Neural cell (in vitro differentiated cells): ENCODE measurements at regions not wholly inside any gene's neighbourhood (a gene's known extent, or its start where the extent isn't known, plus 50 kb on each side); places are given as distances from the start of the nearest gene placed in this dataset.

Source experiments
- H2AFZ ChIP-seq: fragments of 200-600, 300-800 bp; sonication (generic), shearing (Covaris generic); 2 replicates; pipeline ENCODE4 v1.6.0; 2014; ENCODE audit warnings: low read depth, mild to moderate bottlenecking, antibody characterized with exemption, low read length, moderate library complexity
- H3F3A ChIP-seq: fragments of 200-600 bp; shearing (Covaris generic); 2 replicates; pipeline ENCODE4 v1.6.1; 2016; ENCODE audit warnings: mild to moderate bottlenecking, moderate library complexity, mixed read lengths, antibody characterized with exemption, low read length; ENCODE audit not compliant: insufficient read depth, poor library complexity, severe bottlenecking
- H3K27ac ChIP-seq: fragments of 200-600, 300-800 bp; sonication (generic), shearing (Covaris generic); 2 replicates; pipeline ENCODE4 v1.5.1; 2014; ENCODE audit warnings: mild to moderate bottlenecking, low read length, moderate library complexity
- H3K27me3 ChIP-seq: fragments of 300-800, 200-600 bp; sonication (generic), shearing (Covaris generic); 2 replicates; pipeline ENCODE4 v1.6.0; 2014; ENCODE audit warnings: mild to moderate bottlenecking, low read depth, low read length, moderate library complexity; ENCODE audit not compliant: insufficient read depth
- H3K36me3 ChIP-seq: fragments of 300-800, 200-600 bp; sonication (generic), shearing (Covaris generic); 2 replicates; pipeline ENCODE4 v1.5.1; 2014; ENCODE audit warnings: mild to moderate bottlenecking, antibody characterized with exemption, low read length, moderate library complexity; ENCODE audit not compliant: insufficient read depth
- H3K4me2 ChIP-seq: fragments of 300-800, 200-600 bp; sonication (generic), shearing (Covaris generic); 2 replicates; pipeline ENCODE4 v1.6.0; 2014; ENCODE audit warnings: mild to moderate bottlenecking, low read length
- H3K4me3 ChIP-seq: fragments of 300-800, 200-600 bp; sonication (generic), shearing (Covaris generic); 2 replicates; pipeline ENCODE4 v1.5.1; 2014; ENCODE audit warnings: mild to moderate bottlenecking, low read length, moderate library complexity
- H3K79me2 ChIP-seq: fragments of 200-600 bp; shearing (Covaris generic); replicated peaks from 2 replicates; pipeline ENCODE4 v1.6.0; 2014; ENCODE audit warnings: mild to moderate bottlenecking, low read length, moderate library complexity; ENCODE audit not compliant: insufficient read depth
- H3K9ac ChIP-seq: fragments of 300-800, 200-600 bp; sonication (generic), shearing (Covaris generic); 2 replicates; pipeline ENCODE4 v1.6.1; 2016; ENCODE audit warnings: mild to moderate bottlenecking, low read length, mixed read lengths
- H3K9me2 ChIP-seq: fragments of 200-600 bp; shearing (Covaris generic); 2 replicates; pipeline ENCODE4 v1.6.1; 2016; ENCODE audit warnings: mild to moderate bottlenecking, low read length, mixed read lengths; ENCODE audit not compliant: insufficient read depth
- H3K9me3 ChIP-seq: fragments of 200-600, 300-800 bp; sonication (generic), shearing (Covaris generic); 2 replicates; pipeline ENCODE4 v1.6.1; 2016; ENCODE audit warnings: mild to moderate bottlenecking, mixed run types, low read length, moderate library complexity, mixed read lengths
- H4K20me1 ChIP-seq: fragments of 200-600 bp; shearing (Covaris generic); 2 replicates; pipeline ENCODE4 v1.6.1; 2016; ENCODE audit warnings: mild to moderate bottlenecking, mixed run types; ENCODE audit not compliant: insufficient read depth
- EP300 ChIP-seq: fragments of 450-650 bp; conservative IDR thresholded peaks from 2 replicates; pipeline ENCODE4 v1.6.1; 2014; ENCODE audit warnings: antibody characterized with exemption, mild to moderate bottlenecking, moderate library complexity; ENCODE audit not compliant: poor library complexity, severe bottlenecking
- EZH2 ChIP-seq: fragments of 200-600, 300-800 bp; shearing (Covaris generic), sonication (generic); IDR thresholded peaks from 2 replicates; pipeline ENCODE4 v1.6.1; 2014; ENCODE audit warnings: antibody characterized with exemption, low read length, borderline replicate concordance, mild to moderate bottlenecking; ENCODE audit not compliant: insufficient read depth, poor library complexity, severe bottlenecking
- MXI1 ChIP-seq: fragments of 450-650 bp; conservative IDR thresholded peaks from 2 replicates; pipeline ENCODE4 v1.6.1; 2014; ENCODE audit warnings: antibody characterized with exemption, mild to moderate bottlenecking; ENCODE audit not compliant: poor library complexity, severe bottlenecking
- POLR2AphosphoS5 ChIP-seq: IDR thresholded peaks from 2 replicates; pipeline ENCODE4 v1.6.1; 2012
- RAD21 ChIP-seq: fragments of 450-650 bp; conservative IDR thresholded peaks from 2 replicates; pipeline ENCODE4 v1.6.1; 2014; ENCODE audit warnings: antibody characterized with exemption, mild to moderate bottlenecking, moderate library complexity
- SMC3 ChIP-seq: fragments of 450-650 bp; conservative IDR thresholded peaks from 2 replicates; pipeline ENCODE4 v1.6.1; 2014; ENCODE audit warnings: antibody characterized with exemption, mild to moderate bottlenecking, moderate library complexity; ENCODE audit not compliant: poor library complexity
- TAF1 ChIP-seq: IDR thresholded peaks from 2 replicates; pipeline ENCODE4 v1.6.1; 2012; ENCODE audit warnings: low read depth
- TF ChIP-seq, protein P1 (sequence below): IDR thresholded peaks from 2 replicates; pipeline ENCODE4 v1.6.1; 2012; ENCODE audit warnings: borderline replicate concordance
- TF ChIP-seq, protein P2 (sequence below): fragments of 450-650 bp; IDR thresholded peaks from 2 replicates; pipeline ENCODE4 v1.5.1; 2014; ENCODE audit warnings: antibody characterized with exemption, mild to moderate bottlenecking, moderate library complexity; ENCODE audit not compliant: poor library complexity, severe bottlenecking

DNA sequence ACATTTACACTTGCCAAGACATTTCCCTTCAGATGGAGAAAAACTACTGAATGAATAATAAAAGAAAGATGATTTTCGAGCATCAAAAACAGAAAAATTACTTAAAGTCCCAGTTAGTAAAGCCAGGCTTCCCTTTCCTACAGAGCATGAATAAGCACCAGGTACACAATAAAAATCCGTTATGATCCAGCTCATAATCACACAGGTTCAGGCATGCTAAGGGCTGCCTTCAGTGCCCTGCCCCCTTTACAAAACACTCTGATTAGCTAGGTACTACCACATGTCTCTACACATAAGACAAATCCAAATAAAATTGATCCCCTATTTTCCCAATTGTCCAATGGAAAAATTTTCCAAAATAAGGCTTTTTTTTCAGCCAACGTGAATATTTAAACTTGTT lies 413.2 kb upstream of the LRATD1 start:
- Histone ChIP-seq H3K27ac (peak overlapping the region; percentile 6), H3K4me2 (no peak overlapping the region)
- TF ChIP-seq EP300 (no peak), MXI1 (no peak)
- TF ChIP-seq, protein P1, sequence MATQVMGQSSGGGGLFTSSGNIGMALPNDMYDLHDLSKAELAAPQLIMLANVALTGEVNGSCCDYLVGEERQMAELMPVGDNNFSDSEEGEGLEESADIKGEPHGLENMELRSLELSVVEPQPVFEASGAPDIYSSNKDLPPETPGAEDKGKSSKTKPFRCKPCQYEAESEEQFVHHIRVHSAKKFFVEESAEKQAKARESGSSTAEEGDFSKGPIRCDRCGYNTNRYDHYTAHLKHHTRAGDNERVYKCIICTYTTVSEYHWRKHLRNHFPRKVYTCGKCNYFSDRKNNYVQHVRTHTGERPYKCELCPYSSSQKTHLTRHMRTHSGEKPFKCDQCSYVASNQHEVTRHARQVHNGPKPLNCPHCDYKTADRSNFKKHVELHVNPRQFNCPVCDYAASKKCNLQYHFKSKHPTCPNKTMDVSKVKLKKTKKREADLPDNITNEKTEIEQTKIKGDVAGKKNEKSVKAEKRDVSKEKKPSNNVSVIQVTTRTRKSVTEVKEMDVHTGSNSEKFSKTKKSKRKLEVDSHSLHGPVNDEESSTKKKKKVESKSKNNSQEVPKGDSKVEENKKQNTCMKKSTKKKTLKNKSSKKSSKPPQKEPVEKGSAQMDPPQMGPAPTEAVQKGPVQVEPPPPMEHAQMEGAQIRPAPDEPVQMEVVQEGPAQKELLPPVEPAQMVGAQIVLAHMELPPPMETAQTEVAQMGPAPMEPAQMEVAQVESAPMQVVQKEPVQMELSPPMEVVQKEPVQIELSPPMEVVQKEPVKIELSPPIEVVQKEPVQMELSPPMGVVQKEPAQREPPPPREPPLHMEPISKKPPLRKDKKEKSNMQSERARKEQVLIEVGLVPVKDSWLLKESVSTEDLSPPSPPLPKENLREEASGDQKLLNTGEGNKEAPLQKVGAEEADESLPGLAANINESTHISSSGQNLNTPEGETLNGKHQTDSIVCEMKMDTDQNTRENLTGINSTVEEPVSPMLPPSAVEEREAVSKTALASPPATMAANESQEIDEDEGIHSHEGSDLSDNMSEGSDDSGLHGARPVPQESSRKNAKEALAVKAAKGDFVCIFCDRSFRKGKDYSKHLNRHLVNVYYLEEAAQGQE: no peak

DNA sequence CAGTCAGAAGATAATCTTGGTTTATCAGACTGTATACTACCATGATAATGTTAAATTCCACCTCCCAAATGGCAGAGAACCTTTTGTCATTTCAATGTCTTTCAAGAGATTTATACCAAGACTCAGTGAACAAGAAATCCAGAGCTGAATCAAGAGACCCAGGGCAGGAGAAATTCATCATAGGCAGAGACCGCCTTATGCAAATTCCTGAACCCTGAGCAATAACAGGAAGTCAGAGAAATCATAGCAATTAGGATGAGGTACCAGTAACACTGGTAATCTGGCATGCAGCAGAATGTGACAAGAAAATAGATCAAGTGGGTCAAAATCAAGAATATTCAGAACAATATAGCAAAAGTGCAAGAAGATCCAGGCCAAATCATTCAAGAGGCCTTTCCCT lies 412.4 kb upstream of the LRATD1 start:
- Histone ChIP-seq H3K27me3 (no peaks in the 10 kb centered on the region), H3K79me2 (no peaks in the 10 kb centered on the region), H3K9me3 (no peaks in the 10 kb centered on the region), H3K9ac (no peak overlapping the region), H2AFZ (no peak overlapping the region), H3F3A (no peaks in the 10 kb centered on the region), H3K9me2 (no peaks in the 10 kb centered on the region), H3K4me2 (no peak overlapping the region), H3K36me3 (no peaks in the 10 kb centered on the region), H4K20me1 (no peaks in the 10 kb centered on the region), H3K4me3 (no peak overlapping the region), H3K27ac (no peak overlapping the region)
- TF ChIP-seq RAD21 (no peak), SMC3 (no peak), EP300 (no peak), POLR2AphosphoS5 (no peak)
- TF ChIP-seq, protein P1: no peak

More for the DNA sequence above, 413.2 kb upstream of the LRATD1 start:
- no peaks in the 10 kb centered on the region for H3K27me3 ChIP-seq
- no peaks in the 10 kb centered on the region for H4K20me1 ChIP-seq
- H3K9me3 ChIP-seq: no peaks in the 10 kb centered on the region
- H3K79me2 ChIP-seq: no peaks in the 10 kb centered on the region
- H2AFZ ChIP-seq: no peak overlapping the region
- H3F3A ChIP-seq: no peaks in the 10 kb centered on the region
- no peak overlapping the region for H3K4me3 ChIP-seq
- no peaks in the 10 kb centered on the region for H3K9me2 ChIP-seq
- H3K9ac ChIP-seq: no peak overlapping the region
- H3K36me3 ChIP-seq: no peaks in the 10 kb centered on the region

DNA sequence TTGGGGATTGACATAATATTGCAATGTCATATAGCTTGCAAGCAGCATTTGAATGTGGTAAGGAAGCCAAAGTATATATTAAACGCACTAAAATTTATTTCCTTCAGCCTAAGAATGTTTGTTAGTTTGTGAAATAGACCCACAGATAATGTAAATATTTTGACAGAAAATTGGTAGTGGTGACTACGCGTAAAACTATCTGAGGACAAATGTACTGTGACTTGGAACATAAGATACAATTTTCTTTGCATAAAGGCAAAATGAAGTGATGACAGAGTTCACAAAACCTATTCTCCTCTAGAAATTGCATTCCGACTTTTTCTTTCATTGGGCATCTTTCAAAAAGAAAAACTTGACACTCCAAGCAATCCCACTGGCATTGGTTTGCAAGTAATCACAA lies 411.1 kb upstream of the LRATD1 start:
- Histone ChIP-seq H3K4me2 (no peak overlapping the region), H3F3A (no peaks in the 10 kb centered on the region), H3K79me2 (no peaks in the 10 kb centered on the region), H4K20me1 (no peaks in the 10 kb centered on the region), H3K9me2 (no peaks in the 10 kb centered on the region), H3K27me3 (no peaks in the 10 kb centered on the region), H3K27ac (no peak overlapping the region), H3K9ac (no peak overlapping the region), H3K9me3 (no peaks in the 10 kb centered on the region), H3K4me3 (no peak overlapping the region), H2AFZ (no peak overlapping the region), H3K36me3 (no peaks in the 10 kb centered on the region)
- no peak for TF ChIP-seq RAD21
- TF ChIP-seq MXI1: no peak
- TF ChIP-seq, protein P2, sequence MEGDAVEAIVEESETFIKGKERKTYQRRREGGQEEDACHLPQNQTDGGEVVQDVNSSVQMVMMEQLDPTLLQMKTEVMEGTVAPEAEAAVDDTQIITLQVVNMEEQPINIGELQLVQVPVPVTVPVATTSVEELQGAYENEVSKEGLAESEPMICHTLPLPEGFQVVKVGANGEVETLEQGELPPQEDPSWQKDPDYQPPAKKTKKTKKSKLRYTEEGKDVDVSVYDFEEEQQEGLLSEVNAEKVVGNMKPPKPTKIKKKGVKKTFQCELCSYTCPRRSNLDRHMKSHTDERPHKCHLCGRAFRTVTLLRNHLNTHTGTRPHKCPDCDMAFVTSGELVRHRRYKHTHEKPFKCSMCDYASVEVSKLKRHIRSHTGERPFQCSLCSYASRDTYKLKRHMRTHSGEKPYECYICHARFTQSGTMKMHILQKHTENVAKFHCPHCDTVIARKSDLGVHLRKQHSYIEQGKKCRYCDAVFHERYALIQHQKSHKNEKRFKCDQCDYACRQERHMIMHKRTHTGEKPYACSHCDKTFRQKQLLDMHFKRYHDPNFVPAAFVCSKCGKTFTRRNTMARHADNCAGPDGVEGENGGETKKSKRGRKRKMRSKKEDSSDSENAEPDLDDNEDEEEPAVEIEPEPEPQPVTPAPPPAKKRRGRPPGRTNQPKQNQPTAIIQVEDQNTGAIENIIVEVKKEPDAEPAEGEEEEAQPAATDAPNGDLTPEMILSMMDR: no peak
- TF ChIP-seq TAF1: no peak
- no peak for TF ChIP-seq EZH2
- no peak for TF ChIP-seq EP300
